ENCODE measurements at regions not wholly inside any gene's neighbourhood (a gene's known extent, or its start where the extent isn't known, plus 50 kb on each side); places are given as distances from the start of the nearest gene placed in this dataset.

- no peaks in the 10 kb centered on the region; a peak in 1 of 4 replicates for H3K9me3 ChIP-seq (ENCODE audit: control insufficient read depth in 1 of 2, insufficient read depth in 1 of 2, low read depth in 1 of 2, low read length in 2 of 2)
- DNase-seq (ENCODE audit: low read depth, low spot score) (no peak), ATAC-seq (no peak)
- CTCF ChIA-PET = interaction anchor here (2.7 kb wide), 1 partner anchor 15 kb away, joined by 16 read pairs; no protein-coding TSS in a partner anchor
- no peak overlapping the region for H3K4me2 ChIP-seq (ENCODE audit: low read length)
- intact Hi-C loops (cut with micrococcal nuclease) = no loop called here
- no peaks in the 10 kb centered on the region for H3K27me3 ChIP-seq (ENCODE audit: insufficient read depth, low read length)
- POLR2A ChIA-PET = no interaction called here
- H4K20me1 ChIP-seq (ENCODE audit: insufficient read depth) = no peaks in the 10 kb centered on the region
- no peaks in the 10 kb centered on the region for H3K9me2 ChIP-seq (ENCODE audit: insufficient read depth)
- no peak overlapping the region for H3K27ac ChIP-seq (ENCODE audit: low read depth, low read length)
- H3K4me1 ChIP-seq (ENCODE audit: control insufficient read depth in 1 of 2, insufficient read depth in 2 of 2, low read length in 2 of 2) = peaks cover 7 to 17% of the 10 kb centered on the region in 2 experiments; a peak in 3 of 4 replicates
- H3K36me3 ChIP-seq (ENCODE audit: control insufficient read depth in 1 of 2, insufficient read depth in 2 of 2, low read length in 2 of 2) = no peaks in the 10 kb centered on the region
- BruUV-seq (replicated peaks) = no TSS peak
- TF ChIP-seq ZNF274 (IDR thresholded peaks at IDR 0.05; ENCODE audit: low read depth, low read length) = no peak
- no peak for TF ChIP-seq YY1 (IDR thresholded peaks at IDR 0.05; ENCODE audit: extremely low read depth, insufficient replicate concordance, low read depth, low read length)
- TF ChIP-seq, protein P1, sequence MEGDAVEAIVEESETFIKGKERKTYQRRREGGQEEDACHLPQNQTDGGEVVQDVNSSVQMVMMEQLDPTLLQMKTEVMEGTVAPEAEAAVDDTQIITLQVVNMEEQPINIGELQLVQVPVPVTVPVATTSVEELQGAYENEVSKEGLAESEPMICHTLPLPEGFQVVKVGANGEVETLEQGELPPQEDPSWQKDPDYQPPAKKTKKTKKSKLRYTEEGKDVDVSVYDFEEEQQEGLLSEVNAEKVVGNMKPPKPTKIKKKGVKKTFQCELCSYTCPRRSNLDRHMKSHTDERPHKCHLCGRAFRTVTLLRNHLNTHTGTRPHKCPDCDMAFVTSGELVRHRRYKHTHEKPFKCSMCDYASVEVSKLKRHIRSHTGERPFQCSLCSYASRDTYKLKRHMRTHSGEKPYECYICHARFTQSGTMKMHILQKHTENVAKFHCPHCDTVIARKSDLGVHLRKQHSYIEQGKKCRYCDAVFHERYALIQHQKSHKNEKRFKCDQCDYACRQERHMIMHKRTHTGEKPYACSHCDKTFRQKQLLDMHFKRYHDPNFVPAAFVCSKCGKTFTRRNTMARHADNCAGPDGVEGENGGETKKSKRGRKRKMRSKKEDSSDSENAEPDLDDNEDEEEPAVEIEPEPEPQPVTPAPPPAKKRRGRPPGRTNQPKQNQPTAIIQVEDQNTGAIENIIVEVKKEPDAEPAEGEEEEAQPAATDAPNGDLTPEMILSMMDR (IDR thresholded peaks at IDR 0.05 in 2 of 3, conservative IDR thresholded peaks at IDR 0.05 in 1 of 3; ENCODE audit: borderline replicate concordance in 1 of 3, insufficient read depth in 1 of 3, low read depth in 2 of 3, low read length in 2 of 3) = no peak
- TF ChIP-seq JUND (IDR thresholded peaks at IDR 0.05) = no peak
- no peak for TF ChIP-seq ELF1 (IDR thresholded peaks at IDR 0.05; ENCODE audit: borderline replicate concordance, low read depth)
- TF ChIP-seq CBX3 (IDR thresholded peaks at IDR 0.05; ENCODE audit: low read depth) = no peak
- TF ChIP-seq, protein P2, sequence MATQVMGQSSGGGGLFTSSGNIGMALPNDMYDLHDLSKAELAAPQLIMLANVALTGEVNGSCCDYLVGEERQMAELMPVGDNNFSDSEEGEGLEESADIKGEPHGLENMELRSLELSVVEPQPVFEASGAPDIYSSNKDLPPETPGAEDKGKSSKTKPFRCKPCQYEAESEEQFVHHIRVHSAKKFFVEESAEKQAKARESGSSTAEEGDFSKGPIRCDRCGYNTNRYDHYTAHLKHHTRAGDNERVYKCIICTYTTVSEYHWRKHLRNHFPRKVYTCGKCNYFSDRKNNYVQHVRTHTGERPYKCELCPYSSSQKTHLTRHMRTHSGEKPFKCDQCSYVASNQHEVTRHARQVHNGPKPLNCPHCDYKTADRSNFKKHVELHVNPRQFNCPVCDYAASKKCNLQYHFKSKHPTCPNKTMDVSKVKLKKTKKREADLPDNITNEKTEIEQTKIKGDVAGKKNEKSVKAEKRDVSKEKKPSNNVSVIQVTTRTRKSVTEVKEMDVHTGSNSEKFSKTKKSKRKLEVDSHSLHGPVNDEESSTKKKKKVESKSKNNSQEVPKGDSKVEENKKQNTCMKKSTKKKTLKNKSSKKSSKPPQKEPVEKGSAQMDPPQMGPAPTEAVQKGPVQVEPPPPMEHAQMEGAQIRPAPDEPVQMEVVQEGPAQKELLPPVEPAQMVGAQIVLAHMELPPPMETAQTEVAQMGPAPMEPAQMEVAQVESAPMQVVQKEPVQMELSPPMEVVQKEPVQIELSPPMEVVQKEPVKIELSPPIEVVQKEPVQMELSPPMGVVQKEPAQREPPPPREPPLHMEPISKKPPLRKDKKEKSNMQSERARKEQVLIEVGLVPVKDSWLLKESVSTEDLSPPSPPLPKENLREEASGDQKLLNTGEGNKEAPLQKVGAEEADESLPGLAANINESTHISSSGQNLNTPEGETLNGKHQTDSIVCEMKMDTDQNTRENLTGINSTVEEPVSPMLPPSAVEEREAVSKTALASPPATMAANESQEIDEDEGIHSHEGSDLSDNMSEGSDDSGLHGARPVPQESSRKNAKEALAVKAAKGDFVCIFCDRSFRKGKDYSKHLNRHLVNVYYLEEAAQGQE (IDR thresholded peaks at IDR 0.05; ENCODE audit: low read depth) = no peak
- TF ChIP-seq, protein P3, sequence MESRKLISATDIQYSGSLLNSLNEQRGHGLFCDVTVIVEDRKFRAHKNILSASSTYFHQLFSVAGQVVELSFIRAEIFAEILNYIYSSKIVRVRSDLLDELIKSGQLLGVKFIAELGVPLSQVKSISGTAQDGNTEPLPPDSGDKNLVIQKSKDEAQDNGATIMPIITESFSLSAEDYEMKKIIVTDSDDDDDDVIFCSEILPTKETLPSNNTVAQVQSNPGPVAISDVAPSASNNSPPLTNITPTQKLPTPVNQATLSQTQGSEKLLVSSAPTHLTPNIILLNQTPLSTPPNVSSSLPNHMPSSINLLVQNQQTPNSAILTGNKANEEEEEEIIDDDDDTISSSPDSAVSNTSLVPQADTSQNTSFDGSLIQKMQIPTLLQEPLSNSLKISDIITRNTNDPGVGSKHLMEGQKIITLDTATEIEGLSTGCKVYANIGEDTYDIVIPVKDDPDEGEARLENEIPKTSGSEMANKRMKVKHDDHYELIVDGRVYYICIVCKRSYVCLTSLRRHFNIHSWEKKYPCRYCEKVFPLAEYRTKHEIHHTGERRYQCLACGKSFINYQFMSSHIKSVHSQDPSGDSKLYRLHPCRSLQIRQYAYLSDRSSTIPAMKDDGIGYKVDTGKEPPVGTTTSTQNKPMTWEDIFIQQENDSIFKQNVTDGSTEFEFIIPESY (IDR thresholded peaks at IDR 0.05; ENCODE audit: extremely low read depth, insufficient replicate concordance, low read length) = no peak
- TF ChIP-seq, protein P4, sequence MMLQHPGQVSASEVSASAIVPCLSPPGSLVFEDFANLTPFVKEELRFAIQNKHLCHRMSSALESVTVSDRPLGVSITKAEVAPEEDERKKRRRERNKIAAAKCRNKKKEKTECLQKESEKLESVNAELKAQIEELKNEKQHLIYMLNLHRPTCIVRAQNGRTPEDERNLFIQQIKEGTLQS (IDR thresholded peaks at IDR 0.05) = no peak
- TF ChIP-seq RAD21 (IDR thresholded peaks at IDR 0.05; ENCODE audit: low read depth) = no peak
- TF ChIP-seq ZFX (IDR thresholded peaks at IDR 0.05) = no peak
- no peak for TF ChIP-seq EGR1 (IDR thresholded peaks at IDR 0.05; ENCODE audit: low read depth)
- TF ChIP-seq POLR2A (IDR thresholded peaks at IDR 0.05; ENCODE audit: borderline replicate concordance, extremely low read depth, insufficient read depth, insufficient read length) = no peak
- TF ChIP-seq, protein P5, sequence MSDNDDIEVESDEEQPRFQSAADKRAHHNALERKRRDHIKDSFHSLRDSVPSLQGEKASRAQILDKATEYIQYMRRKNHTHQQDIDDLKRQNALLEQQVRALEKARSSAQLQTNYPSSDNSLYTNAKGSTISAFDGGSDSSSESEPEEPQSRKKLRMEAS (IDR thresholded peaks at IDR 0.05) = no peak
- TF ChIP-seq TCF7L2 (IDR thresholded peaks at IDR 0.05; ENCODE audit: borderline replicate concordance, extremely low read depth, insufficient read depth, insufficient read length) = no peak
- no peak for TF ChIP-seq EZH2 (IDR thresholded peaks at IDR 0.05)
- TF ChIP-seq SIN3A (IDR thresholded peaks at IDR 0.05; ENCODE audit: low read depth) = no peak
- no peak for TF ChIP-seq CEBPB (IDR thresholded peaks at IDR 0.05; ENCODE audit: low read depth)
- no peak overlapping the region for H3K4me3 ChIP-seq (replicated peaks in 1 of 2; ENCODE audit: low read depth in 1 of 2, low read length in 2 of 2)
- H3K79me2 ChIP-seq (ENCODE audit: insufficient read depth, low read length) = no peaks in the 10 kb centered on the region
- H3K9ac ChIP-seq (ENCODE audit: low read length) = no peak overlapping the region
- H2AFZ ChIP-seq (ENCODE audit: low read depth, low read length, poor library complexity, severe bottlenecking) = no peak overlapping the region
- RAD21 ChIA-PET (ENCODE audit: low non-redundant PET in 1 of 2, low total read pairs in 2 of 2, uncharacterized antibody in 2 of 2, unreplicated experiment in 2 of 2) = no interaction called here
Observed at GRCh38 chr7:98730326-98730725, 113.2 kb downstream of the NPTX2 start.

Measured in HCT116 (cell line).